Right ventricle myocardium inferior (tissue), 1 donor: ENCODE measurements at regions not wholly inside any gene's neighbourhood (a gene's known extent, or its start where the extent isn't known, plus 50 kb on each side); places are given as distances from the start of the nearest gene placed in this dataset.

Source experiments
- ATAC-seq: fragments of 200-7000 bp; cut with Tn5 transposase; one replicate; pipeline ENCODE4 v1.9.1; 2020; ENCODE audit warnings: mild to moderate bottlenecking, moderate library complexity
- DNase-seq: peaks from one replicate; pipeline ENCODE4 v3.0.0; 2021; ENCODE audit errors: missing footprints
- intact Hi-C: fragments of 100-400 bp; cut with DNase I; formaldehyde crosslinking; loops from one replicate; pipeline ENCODE4 v1.11.0; 2022
- donor health status: DM: no; HTN: yes; CAD: no; lungs with severe emphysema.

- peak; percentile 33 for DNase-seq
- intact Hi-C loops = no loop called here
- ATAC-seq = no peak
These were observed 267.6 kb upstream of the DPH6 start for GRCh38 chr15:35813573-35813972.

DNA sequence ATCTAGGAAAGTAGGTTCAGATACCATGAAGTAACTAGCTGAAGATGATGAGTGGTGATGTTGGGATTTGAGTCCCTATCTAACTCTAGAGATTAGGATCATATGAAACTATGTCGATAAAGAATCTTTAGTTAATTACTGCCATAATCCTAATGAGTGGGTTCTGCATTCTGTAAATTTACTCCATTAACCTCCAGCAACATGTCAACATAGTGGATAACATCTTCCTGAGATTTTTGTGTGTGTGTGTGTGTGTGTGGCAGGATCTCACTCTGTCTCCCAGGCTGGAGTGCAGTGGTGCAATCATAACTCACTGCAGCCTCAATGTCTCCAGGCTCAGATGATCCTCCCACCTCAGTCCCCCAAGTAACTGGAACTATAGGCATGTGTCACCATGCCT lies 272.9 kb upstream of the DPH6 start:
- intact Hi-C loops = no loop called here
- no peak for DNase-seq
- ATAC-seq = no peak

- DNase-seq (no peak), ATAC-seq (no peak)
- intact Hi-C loops = no loop called here
These were observed 276.2 kb upstream of the DPH6 start for GRCh38 chr15:35822153-35822552.

DNA sequence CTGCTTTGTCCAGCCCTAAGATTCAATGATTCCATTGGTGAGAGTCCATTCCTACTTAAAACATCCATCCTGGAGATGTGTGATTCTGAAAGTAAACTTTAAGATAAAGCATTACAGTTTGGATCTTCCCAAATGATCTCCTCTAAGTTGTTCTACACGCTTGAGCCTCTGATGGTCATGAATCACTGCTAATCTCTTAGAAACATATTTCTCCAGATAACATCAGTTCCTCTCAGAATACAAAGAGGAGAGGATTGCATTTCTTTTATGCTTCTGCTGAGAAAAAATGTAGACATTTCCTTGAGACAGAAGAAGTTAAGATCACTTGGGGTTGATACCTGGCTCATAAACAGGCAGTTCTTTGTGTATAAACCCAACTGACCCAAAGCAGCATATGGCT lies 281.2 kb upstream of the DPH6 start:
- ATAC-seq = no peak
- DNase-seq = no peak
- intact Hi-C loops = no loop called here

GRCh38 chr15:35827911-35828310 lies 281.9 kb upstream of the DPH6 start:
- intact Hi-C loops = no loop called here
- DNase-seq = no peak
- ATAC-seq = no peak

DNA sequence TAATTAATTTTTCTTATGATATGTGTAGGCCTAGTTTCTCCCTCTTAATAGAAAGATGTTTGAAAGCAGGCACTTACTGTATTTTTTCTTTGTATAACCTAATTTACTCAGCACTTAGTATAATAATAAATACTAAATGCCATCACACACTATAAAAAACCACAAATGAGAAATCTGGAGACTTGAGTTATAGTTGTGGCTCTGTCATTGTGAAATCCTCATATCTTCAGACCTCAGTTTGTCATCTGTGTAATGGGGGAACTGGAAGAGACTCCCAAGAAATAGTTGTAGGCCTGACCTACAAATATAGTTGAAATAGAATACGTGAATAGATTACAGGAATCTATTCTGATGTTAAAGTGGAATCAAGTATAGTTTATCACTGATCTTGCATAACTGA lies 287.6 kb upstream of the DPH6 start:
- ATAC-seq (no peak), DNase-seq (no peak)
- intact Hi-C loops = no loop called here

DNA sequence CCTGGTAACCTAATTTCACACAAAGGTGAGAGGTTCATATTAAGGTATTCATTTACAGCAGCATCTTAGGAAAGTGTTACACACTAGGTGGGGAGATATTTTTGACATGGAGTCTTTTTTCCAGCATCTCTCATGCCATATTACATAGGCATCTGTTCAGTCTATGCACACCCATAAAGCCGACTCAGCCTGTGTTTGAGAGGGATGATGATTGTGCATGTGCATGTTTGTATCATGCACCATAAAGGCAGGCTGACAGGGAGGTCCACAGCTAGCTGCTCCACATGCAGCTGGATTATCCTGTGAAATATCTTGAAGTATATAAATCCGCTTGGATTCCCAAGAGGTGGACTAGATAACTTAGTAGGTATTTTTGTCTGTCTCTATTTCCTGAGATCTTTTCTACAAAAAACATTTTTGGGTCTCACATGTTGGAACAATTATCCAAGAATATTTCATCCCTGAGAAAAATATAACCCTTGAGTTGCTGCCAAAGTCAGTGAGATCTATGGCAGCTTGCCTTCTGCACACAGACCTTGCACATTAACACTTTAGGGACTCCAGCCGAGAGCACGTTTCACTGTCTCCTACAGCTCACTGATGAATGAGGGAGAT lies 288.4 kb upstream of the DPH6 start:
- no peak for DNase-seq
- intact Hi-C loops = no loop called here
- ATAC-seq = no peak

- intact Hi-C loops = no loop called here
- ATAC-seq (no peak), DNase-seq (no peak)
These were observed 288.9 kb upstream of the DPH6 start for GRCh38 chr15:35834866-35835265.

DNA sequence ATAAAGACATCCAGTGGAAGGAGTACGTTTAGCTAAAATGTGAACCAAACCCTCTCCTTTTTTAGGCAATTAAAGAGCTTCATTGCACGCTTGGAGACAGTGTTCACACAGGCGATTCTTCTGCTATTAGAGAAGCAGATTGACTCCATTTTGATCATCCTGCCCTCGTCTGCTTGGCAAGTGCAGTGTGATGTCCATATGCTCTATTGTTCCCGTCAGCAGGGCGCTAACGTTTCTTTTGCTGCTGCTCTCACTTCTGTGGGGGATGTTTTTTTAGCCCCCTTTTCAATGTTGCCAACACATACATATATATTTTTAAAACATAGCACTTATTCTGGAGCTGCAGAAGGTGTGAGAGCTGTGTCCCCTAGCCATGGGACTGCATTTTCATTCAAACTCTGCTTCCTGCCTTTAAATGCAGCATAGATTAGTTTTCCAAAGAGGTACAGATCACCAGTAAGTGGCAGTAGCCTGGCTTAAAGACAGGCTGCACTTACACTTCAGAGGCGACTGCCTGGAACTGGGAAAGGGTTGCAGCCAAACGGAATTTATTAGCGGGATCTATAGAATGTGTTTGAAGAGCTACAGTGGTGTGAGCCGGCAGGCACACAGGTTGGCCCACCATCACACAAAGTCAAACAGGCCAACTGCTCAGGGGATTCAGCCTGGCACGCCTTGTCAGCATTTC lies 292.6 kb upstream of the DPH6 start:
- DNase-seq = no peak
- intact Hi-C loops = no loop called here
- no peak for ATAC-seq

DNA sequence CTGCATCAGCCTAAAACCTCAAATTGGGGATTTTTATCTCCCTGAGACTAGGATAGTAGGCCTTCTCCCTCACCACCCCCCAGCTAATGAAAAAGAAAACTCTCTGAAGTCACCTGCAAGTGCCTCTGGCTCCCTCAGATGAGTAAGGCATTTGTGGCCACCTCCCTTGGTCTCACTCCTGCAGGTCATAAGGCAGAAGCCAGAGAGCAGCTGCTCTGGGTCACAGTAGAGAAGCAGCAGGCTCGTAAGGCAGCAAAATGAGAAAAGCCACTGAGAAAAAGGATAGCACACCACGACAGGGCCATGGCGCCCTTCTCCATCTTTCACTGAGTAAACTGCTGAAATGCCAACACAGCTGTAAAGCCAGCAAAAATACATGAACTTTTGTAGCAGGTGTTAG lies 296.7 kb upstream of the DPH6 start:
- DNase-seq = no peak
- intact Hi-C loops = no loop called here
- ATAC-seq = no peak

- DNase-seq (no peak), ATAC-seq (no peak)
- intact Hi-C loops = no loop called here
These were observed 297.5 kb upstream of the DPH6 start for GRCh38 chr15:35843498-35843897.

DNA sequence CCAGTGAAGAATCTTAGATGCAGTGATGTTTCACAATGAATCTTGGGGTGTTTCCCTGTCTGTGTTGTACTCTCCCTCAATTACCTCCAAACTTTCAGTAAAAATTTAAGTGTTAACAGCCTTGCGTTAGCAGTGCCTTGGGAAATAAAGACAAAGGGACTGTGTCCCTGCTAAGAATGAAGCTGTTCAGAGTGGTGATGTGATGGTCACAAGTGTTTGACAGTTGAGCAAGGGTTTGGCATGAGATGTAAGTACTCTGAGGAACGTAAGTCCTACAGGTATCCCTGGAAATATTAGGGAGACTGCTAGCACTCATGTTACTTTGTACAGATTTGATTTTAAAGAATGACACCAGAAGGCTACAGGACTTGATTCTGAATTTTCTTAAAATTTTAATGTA lies 304.3 kb upstream of the DPH6 start:
- no peak for ATAC-seq
- no peak for DNase-seq
- intact Hi-C loops = no loop called here

GRCh38 chr15:35851491-35851890 lies 305.5 kb upstream of the DPH6 start:
- DNase-seq = no peak
- ATAC-seq = no peak
- intact Hi-C loops = no loop called here

GRCh38 chr15:35852818-35853624 lies 307.1 kb upstream of the DPH6 start:
- ATAC-seq (no peak), DNase-seq (no peak)
- intact Hi-C loops = no loop called here

- no peak for DNase-seq
- intact Hi-C loops = no loop called here
- ATAC-seq = no peak
These were observed 308.4 kb upstream of the DPH6 start for GRCh38 chr15:35854316-35854715.

GRCh38 chr15:35857567-35858226 lies 311.7 kb upstream of the DPH6 start:
- DNase-seq = no peak
- intact Hi-C loops = no loop called here
- no peak for ATAC-seq

GRCh38 chr15:35858707-35859106 lies 312.7 kb upstream of the DPH6 start:
- ATAC-seq = no peak
- intact Hi-C loops = no loop called here

GRCh38 chr15:35863655-35864054 lies 317.7 kb upstream of the DPH6 start:
- no peak for ATAC-seq
- intact Hi-C loops = no loop called here
- no peak for DNase-seq

More at GRCh38 chr15:35858707-35859106, 312.7 kb upstream of the DPH6 start:
- no peak for DNase-seq

DNA sequence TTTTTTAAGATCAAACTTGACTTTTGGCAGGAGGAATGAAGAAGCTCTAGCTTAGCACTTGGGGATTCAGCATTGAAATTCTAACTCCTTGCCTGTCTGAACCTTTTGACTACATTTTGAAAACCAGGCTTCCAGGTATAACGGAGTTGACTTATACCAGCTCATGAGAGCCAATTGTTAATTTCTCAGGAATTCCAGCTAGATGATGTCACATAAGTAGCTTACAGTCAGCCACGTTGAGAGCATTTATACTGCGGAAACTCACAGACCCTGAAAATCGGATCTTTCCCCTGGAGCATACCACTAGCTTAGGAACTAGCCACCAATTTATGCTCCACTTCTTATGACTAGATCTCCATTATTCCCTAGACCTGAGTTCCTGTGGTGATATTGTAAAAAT lies 321.4 kb upstream of the DPH6 start:
- DNase-seq (no peak), ATAC-seq (no peak)
- intact Hi-C loops = no loop called here

DNA sequence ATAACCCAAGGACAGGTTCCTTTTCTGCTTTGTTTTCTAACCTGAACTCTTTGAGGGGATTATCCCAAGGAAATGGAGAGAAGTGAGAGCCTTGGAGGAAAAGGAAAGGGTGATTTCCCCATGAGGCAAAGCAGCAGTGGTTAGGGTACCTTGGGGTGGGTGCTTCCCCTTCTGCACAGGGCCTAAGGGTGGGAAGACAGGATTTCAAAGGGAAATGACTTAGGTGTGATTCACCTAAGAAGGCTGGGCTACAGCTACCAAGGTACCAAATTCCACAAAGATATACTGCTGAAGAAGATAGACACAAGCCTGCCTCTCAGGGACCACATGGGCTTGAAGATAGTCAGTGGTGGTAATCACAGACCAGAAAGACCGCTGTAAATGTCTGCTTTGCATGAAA lies 325.3 kb upstream of the DPH6 start:
- no peak for ATAC-seq
- intact Hi-C loops = no loop called here

More for the DNA sequence above, 325.3 kb upstream of the DPH6 start:
- no peak for DNase-seq
